Gastrocnemius medialis (tissue), 4 donors: ENCODE measurements at regions not wholly inside any gene's neighbourhood (a gene's known extent, or its start where the extent isn't known, plus 50 kb on each side); places are given as distances from the start of the nearest gene placed in this dataset.

Experiments
- ATAC-seq, 2 donors: fragments of 150-250 bp; one replicate each; pipeline ENCODE4 v1.9.1; 2016
- DNase-seq, 2 donors: peaks; one replicate each; pipeline ENCODE4 v3.0.0-alpha.2; 2019
- H3K27ac ChIP-seq, 4 donors: fragments of 200-600 bp; sonication (generic); 1 replicate in 1 of 4; 2 replicates in 3 of 4; pipeline ENCODE4 v1.5.1; 2016 to 2018; ENCODE audit warnings: mild to moderate bottlenecking in 2 of 4, moderate library complexity in 1 of 4
- H3K27me3 ChIP-seq, 3 donors: fragments of 200-600 bp; sonication (generic) in 2 of 3; 1 replicate in 1 of 3; 2 replicates in 2 of 3; pipeline versions ENCODE4 v1.5.1 to v1.6.0; 2016 to 2019; ENCODE audit warnings: mild to moderate bottlenecking in 1 of 3, moderate library complexity in 1 of 3
- H3K36me3 ChIP-seq, 2 donors: fragments of 200-600 bp; sonication (generic) in 1 of 2; one replicate each; pipeline ENCODE4 v1.5.1; 2017 to 2018
- H3K4me1 ChIP-seq, 2 donors: fragments of 200-600 bp; sonication (generic) in 1 of 2; one replicate each; pipeline ENCODE4 v1.5.1; 2016 to 2017; ENCODE audit warnings: mild to moderate bottlenecking in 2 of 2
- H3K4me3 ChIP-seq, 4 donors: fragments of 200-600 bp; sonication (generic) in 3 of 4; 1 replicate in 1 of 4; 2 replicates in 3 of 4; pipeline ENCODE4 v1.5.1; 2016 to 2019; ENCODE audit warnings: mild to moderate bottlenecking in 2 of 4
- H3K9me3 ChIP-seq, 3 donors: fragments of 200-600 bp; sonication (generic) in 2 of 3; 1 replicate in 1 of 3; 2 replicates in 2 of 3; pipeline ENCODE4 v1.5.1; 2016 to 2019
- CTCF ChIP-seq, 5 experiments: fragments of 450-650 bp in 3 of 5; fragments of 200-600 bp in 2 of 5; sonication (generic) in 2 of 5; IDR thresholded peaks in 4 of 5; conservative IDR thresholded peaks in 1 of 5; 1 replicate in 4 of 5; 2 replicates in 1 of 5; pipeline ENCODE4 v1.5.1; 2016 to 2019; ENCODE audit warnings: antibody characterized with exemption in 5 of 5, mild to moderate bottlenecking in 3 of 5, moderate library complexity in 3 of 5
- POLR2A ChIP-seq, 2 donors: fragments of 450-650 bp; IDR thresholded peaks; one replicate each; pipeline ENCODE4 v1.6.1; 2017; ENCODE audit warnings: antibody characterized with exemption in 2 of 2, mild to moderate bottlenecking in 2 of 2, moderate library complexity in 2 of 2
- in situ Hi-C, 4 donors: fragments of 200-750 bp; cut with MboI; loops; one replicate each; pipeline versions ENCODE4 v1.15.0 to v1.8.0; 2017; ENCODE audit warnings: low sequenced_read_pairs in 4 of 4
- intact Hi-C: fragments of 100-400 bp; cut with DNase I; formaldehyde crosslinking; loops from one replicate; pipeline ENCODE4 v1.15.1; 2023; ENCODE audit warnings: low total_unique reads

- Histone ChIP-seq H3K36me3 (no peaks in the 10 kb centered on the region), H3K4me3 (no peak overlapping the region), H3K4me1 (no peaks in the 10 kb centered on the region), H3K9me3 (no peaks in the 10 kb centered on the region), H3K27ac (no peak overlapping the region), H3K27me3 (no peaks in the 10 kb centered on the region)
- ATAC-seq (no peak), DNase-seq (no peak)
- intact Hi-C loops (no loop called here), in situ Hi-C loops (no loop called here)
- TF ChIP-seq CTCF (IDR thresholded peaks at IDR 0.05 in 4 of 5, conservative IDR thresholded peaks at IDR 0.05 in 1 of 5) = no peak
- TF ChIP-seq POLR2A (IDR thresholded peaks at IDR 0.05) = no peak
Measured at GRCh38 chr11:25766332-25767015, 565.5 kb upstream of the ANO3 start.

- no peaks in the 10 kb centered on the region for H3K9me3 ChIP-seq
- no peaks in the 10 kb centered on the region for H3K36me3 ChIP-seq
- ATAC-seq (no peak), DNase-seq (no peak)
- in situ Hi-C loops (no loop called here), intact Hi-C loops (no loop called here)
- H3K27me3 ChIP-seq = no peaks in the 10 kb centered on the region
- no peak overlapping the region for H3K27ac ChIP-seq
- H3K4me1 ChIP-seq = no peaks in the 10 kb centered on the region
- no peak overlapping the region for H3K4me3 ChIP-seq
- TF ChIP-seq POLR2A (IDR thresholded peaks at IDR 0.05) (no peak), CTCF (IDR thresholded peaks at IDR 0.05 in 4 of 5, conservative IDR thresholded peaks at IDR 0.05 in 1 of 5) (no peak)
Measured at GRCh38 chr11:25769287-25769686, 562.6 kb upstream of the ANO3 start.

- no peak for ATAC-seq
- intact Hi-C loops = no loop called here
Measured at GRCh38 chr11:25771605-25772004, 560.3 kb upstream of the ANO3 start.

GRCh38 chr11:25775603-25776002, 556.3 kb upstream of the ANO3 start:
- Histone ChIP-seq H3K9me3 (no peaks in the 10 kb centered on the region), H3K36me3 (no peaks in the 10 kb centered on the region), H3K4me1 (no peaks in the 10 kb centered on the region), H3K27ac (no peak overlapping the region), H3K27me3 (no peaks in the 10 kb centered on the region), H3K4me3 (no peak overlapping the region)
- DNase-seq (no peak), ATAC-seq (no peak)
- intact Hi-C loops = no loop called here
- TF ChIP-seq POLR2A (IDR thresholded peaks at IDR 0.05) = no peak
- TF ChIP-seq CTCF (IDR thresholded peaks at IDR 0.05 in 4 of 5, conservative IDR thresholded peaks at IDR 0.05 in 1 of 5) = no peak
- in situ Hi-C loops = no loop called here

More at GRCh38 chr11:25771605-25772004, 560.3 kb upstream of the ANO3 start:
- no peak for DNase-seq
- Histone ChIP-seq H3K27me3 (no peaks in the 10 kb centered on the region), H3K27ac (no peak overlapping the region), H3K36me3 (no peaks in the 10 kb centered on the region), H3K9me3 (no peaks in the 10 kb centered on the region), H3K4me1 (no peaks in the 10 kb centered on the region), H3K4me3 (no peak overlapping the region)
- in situ Hi-C loops = no loop called here
- TF ChIP-seq CTCF (IDR thresholded peaks at IDR 0.05 in 4 of 5, conservative IDR thresholded peaks at IDR 0.05 in 1 of 5) (no peak), POLR2A (IDR thresholded peaks at IDR 0.05) (no peak)

GRCh38 chr11:25776238-25776637, 555.7 kb upstream of the ANO3 start:
- DNase-seq = no peak
- Histone ChIP-seq H3K36me3 (no peaks in the 10 kb centered on the region), H3K27ac (no peak overlapping the region), H3K4me3 (no peak overlapping the region), H3K4me1 (no peaks in the 10 kb centered on the region), H3K9me3 (no peaks in the 10 kb centered on the region), H3K27me3 (no peaks in the 10 kb centered on the region)
- TF ChIP-seq CTCF (IDR thresholded peaks at IDR 0.05 in 4 of 5, conservative IDR thresholded peaks at IDR 0.05 in 1 of 5) = no peak
- no peak for TF ChIP-seq POLR2A (IDR thresholded peaks at IDR 0.05)
- no peak for ATAC-seq
- intact Hi-C loops = no loop called here
- in situ Hi-C loops = no loop called here
